ENCODE measurements at regions not wholly inside any gene's neighbourhood (a gene's known extent, or its start where the extent isn't known, plus 50 kb on each side); places are given as distances from the start of the nearest gene placed in this dataset.

GRCh38 chr16:50467559-50467942 lies 80.6 kb upstream of the NKD1 start:
- Mint-ChIP-seq H3K9me3 (no peaks in the 10 kb centered on the region), H3K27ac (no peak overlapping the region), H3K27me3 (ENCODE audit: low read depth) (peaks cover 10% of the 10 kb centered on the region), H3K4me3 (peak overlapping the region; percentile 56 to 61), H3K36me3 (ENCODE audit: insufficient read depth in 2 of 2) (no peaks in the 10 kb centered on the region), H3K4me1 (ENCODE audit: low read depth) (peaks cover 6% of the 10 kb centered on the region)
- no peak for DNase-seq
- no peak for ATAC-seq (replicated peaks in 1 of 2)

- no peaks in the 10 kb centered on the region for H3K9me3 Mint-ChIP-seq
- no peak for ATAC-seq (replicated peaks in 1 of 2)
- H3K27me3 Mint-ChIP-seq (ENCODE audit: low read depth), result peaks cover 10% of the 10 kb centered on the region
- peaks cover 4% of the 10 kb centered on the region for H3K4me1 Mint-ChIP-seq (ENCODE audit: low read depth)
- no peak for DNase-seq
- H3K36me3 Mint-ChIP-seq (ENCODE audit: insufficient read depth in 2 of 2), result no peaks in the 10 kb centered on the region
- no peak overlapping the region for H3K4me3 Mint-ChIP-seq
- H3K27ac Mint-ChIP-seq, result no peak overlapping the region
Measured at GRCh38 chr16:50466170-50466569, 82.0 kb upstream of the NKD1 start.

DNA sequence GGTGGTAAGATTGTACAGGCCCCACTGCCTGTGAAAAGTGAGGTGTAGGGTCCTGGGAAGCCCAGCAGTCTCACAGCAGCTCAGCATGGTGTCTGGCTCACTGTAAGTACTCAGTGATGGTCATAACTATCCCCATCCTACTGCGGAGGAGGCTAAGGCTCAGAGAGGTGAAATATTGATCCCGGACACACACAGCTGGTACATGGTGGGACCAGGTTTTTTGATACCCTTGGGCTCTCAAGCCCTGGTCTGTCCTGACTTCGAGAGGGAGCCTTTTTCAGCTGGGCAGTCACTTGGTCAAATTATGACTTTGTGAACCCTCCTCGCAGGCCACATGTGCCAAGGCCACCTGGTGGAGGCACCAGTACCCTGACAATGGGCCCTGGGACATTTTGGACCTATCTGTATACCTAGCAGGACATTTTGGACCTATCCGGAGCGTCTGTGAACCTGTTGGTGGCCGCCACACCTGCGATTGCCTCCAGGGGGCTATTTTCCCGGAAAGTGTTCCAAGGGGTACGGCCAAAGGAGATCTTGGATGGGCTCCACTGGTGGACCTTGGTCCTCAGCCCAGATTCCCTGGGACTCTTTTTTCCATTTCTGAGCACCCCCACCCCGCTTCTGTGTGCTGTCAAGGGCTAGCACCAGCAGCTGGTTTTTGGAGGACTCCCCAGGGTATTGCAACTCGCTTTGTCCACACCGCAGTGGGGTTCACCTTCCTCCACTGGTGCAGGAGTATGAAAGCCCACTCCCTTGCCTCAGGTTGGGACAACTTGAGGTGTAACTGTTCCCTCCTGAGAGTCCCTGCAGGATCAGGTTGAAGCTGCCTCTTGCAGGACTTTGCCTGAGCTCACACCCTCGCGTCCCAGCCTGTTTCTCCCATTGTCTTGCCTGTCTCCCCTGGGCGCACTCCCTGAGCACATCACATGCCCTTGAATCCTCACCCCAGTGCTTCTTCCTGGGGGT lies 83.6 kb upstream of the NKD1 start:
- DNase-seq (no peak), ATAC-seq (replicated peaks in 1 of 2) (no peak)
- H3K9me3 Mint-ChIP-seq, result no peaks in the 10 kb centered on the region
- H3K36me3 Mint-ChIP-seq (ENCODE audit: insufficient read depth in 2 of 2), result no peaks in the 10 kb centered on the region
- H3K27ac Mint-ChIP-seq, result no peak overlapping the region
- H3K4me3 Mint-ChIP-seq, result no peak overlapping the region
- peaks cover 10% of the 10 kb centered on the region for H3K27me3 Mint-ChIP-seq (ENCODE audit: low read depth)
- H3K4me1 Mint-ChIP-seq (ENCODE audit: low read depth), result peaks cover 4% of the 10 kb centered on the region

- Mint-ChIP-seq H3K36me3 (ENCODE audit: insufficient read depth in 2 of 2) (no peaks in the 10 kb centered on the region), H3K9me3 (no peaks in the 10 kb centered on the region), H3K4me1 (ENCODE audit: low read depth) (peaks cover 4% of the 10 kb centered on the region), H3K27ac (no peak overlapping the region), H3K27me3 (ENCODE audit: low read depth) (peaks cover 10% of the 10 kb centered on the region), H3K4me3 (no peak overlapping the region)
- no peak for DNase-seq
- ATAC-seq (replicated peaks in 1 of 2), result no peak
Measured at GRCh38 chr16:50463581-50464324, 84.4 kb upstream of the NKD1 start.

DNA sequence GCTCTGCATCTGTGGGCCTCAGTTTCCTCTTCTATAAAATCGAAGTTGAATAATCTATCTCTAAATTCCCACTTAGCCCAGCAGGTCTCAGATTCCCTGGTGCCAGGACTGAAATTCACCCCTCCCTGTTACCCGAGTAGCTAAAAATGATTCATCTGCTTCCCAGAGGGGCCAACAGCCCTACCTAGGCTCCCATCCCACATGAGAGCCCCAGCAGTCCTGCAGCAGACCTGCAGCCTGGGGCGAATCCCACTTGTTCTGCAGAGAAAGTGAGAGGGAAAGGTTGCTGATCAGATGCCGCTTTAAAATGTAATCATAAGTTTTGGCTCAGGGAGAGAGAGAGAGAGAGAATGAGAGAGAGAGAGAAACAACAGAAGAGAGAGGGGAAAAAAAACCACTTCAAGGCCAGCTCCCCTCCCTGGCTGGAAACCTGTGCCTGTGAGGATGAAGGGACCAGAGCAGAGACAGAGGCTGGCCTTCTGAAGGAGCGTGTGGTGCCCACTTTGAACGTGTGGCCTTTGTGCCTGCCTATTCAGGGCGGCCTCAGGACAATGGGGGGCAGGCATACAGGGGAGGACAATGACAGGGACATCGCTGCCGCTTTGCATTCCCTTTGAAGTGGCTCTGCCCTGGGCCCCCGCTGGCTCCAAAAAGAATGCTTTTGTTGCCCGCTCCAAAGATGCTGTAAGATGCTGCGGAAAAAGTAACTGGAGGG lies 85.2 kb upstream of the NKD1 start:
- no peaks in the 10 kb centered on the region for H3K36me3 Mint-ChIP-seq (ENCODE audit: insufficient read depth in 2 of 2)
- no peaks in the 10 kb centered on the region for H3K9me3 Mint-ChIP-seq

DNA sequence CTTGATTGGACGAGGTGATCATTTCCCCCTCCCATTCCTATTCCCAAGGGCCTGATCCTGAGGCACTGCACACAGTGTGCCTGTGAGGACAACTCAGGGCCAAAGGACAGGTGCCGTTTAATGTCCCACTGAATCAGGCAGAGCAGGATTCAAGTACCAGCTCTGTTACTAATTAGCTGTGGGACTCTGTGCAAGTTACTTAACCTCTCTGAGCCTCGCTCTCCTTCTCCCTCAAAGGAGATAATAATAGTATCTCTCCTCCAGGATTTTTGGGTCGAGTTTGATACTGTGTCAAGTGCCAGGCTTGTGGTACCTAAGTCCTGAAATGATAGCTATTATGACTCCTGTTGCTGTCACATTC lies 86.8 kb upstream of the NKD1 start:
- Mint-ChIP-seq H3K36me3 (ENCODE audit: insufficient read depth in 2 of 2) (no peaks in the 10 kb centered on the region), H3K27ac (no peak overlapping the region)

More for the DNA sequence above, 85.2 kb upstream of the NKD1 start:
- H3K27ac Mint-ChIP-seq, result no peak overlapping the region
- H3K4me1 Mint-ChIP-seq (ENCODE audit: low read depth), result peaks cover under 1% of the 10 kb centered on the region
- no peak overlapping the region for H3K4me3 Mint-ChIP-seq
- no peak for DNase-seq
- peaks cover 10% of the 10 kb centered on the region for H3K27me3 Mint-ChIP-seq (ENCODE audit: low read depth)
- ATAC-seq (replicated peaks in 1 of 2), result no peak

DNA sequence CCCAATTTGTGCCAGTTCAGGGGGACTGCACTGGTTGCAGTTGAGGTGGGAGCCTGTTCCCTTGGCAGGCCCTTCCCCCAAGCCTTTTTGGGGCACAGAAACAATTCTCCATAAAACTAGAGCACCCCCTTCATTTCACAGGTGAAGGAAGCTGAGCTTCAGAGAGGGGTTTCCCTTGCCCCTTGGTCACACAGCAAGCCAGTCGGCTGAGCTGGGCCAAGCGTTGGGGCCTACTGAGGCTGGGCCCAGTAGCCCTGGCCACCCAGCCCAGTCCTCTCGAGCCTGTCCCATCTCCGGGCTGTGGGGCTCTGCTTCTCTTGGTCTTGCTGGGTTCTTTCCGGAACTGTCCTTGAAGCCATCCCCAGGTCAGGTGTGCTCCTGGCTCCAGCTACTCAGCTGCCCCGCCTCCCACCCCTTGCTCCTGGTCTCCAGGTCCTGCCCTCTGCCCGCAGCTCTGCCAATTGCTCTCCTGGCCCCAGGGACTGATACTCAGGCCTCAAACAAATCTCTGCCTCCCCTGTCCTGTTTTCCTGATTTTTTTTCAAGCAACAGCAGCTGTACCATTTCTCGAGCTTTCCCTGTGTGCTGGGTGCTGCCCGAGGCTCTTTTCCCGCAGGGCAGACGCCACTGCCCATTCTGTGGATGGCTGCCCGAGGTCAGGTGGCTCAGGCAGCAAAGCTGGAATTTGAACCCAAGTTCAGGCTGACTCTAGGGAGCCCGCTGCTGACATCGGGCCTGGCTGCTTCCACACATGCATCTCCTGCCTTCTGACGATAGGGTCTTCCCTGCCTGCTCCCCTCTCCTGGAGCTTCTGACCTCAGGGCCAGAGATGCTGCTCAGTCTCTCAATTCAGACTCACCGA lies 87.4 kb upstream of the NKD1 start:
- no peaks in the 10 kb centered on the region for H3K36me3 Mint-ChIP-seq (ENCODE audit: insufficient read depth in 2 of 2)
- no peak overlapping the region for H3K27ac Mint-ChIP-seq
- H3K27me3 Mint-ChIP-seq (ENCODE audit: low read depth), result no peaks in the 10 kb centered on the region
- no peak for DNase-seq
- no peak overlapping the region for H3K4me3 Mint-ChIP-seq
- ATAC-seq (replicated peaks in 1 of 2), result no peak
- H3K4me1 Mint-ChIP-seq (ENCODE audit: low read depth), result peaks cover 16% of the 10 kb centered on the region
- H3K9me3 Mint-ChIP-seq, result no peaks in the 10 kb centered on the region

More for the DNA sequence above, 86.8 kb upstream of the NKD1 start:
- DNase-seq (no peak), ATAC-seq (replicated peaks in 1 of 2) (no peak)
- Mint-ChIP-seq H3K9me3 (no peaks in the 10 kb centered on the region), H3K27me3 (ENCODE audit: low read depth) (peaks cover 1% of the 10 kb centered on the region), H3K4me3 (no peak overlapping the region), H3K4me1 (ENCODE audit: low read depth) (peaks cover 16% of the 10 kb centered on the region)

GRCh38 chr16:50459496-50460080 lies 88.6 kb upstream of the NKD1 start:
- no peaks in the 10 kb centered on the region for H3K36me3 Mint-ChIP-seq (ENCODE audit: insufficient read depth in 2 of 2)
- H3K9me3 Mint-ChIP-seq, result no peaks in the 10 kb centered on the region
- H3K27me3 Mint-ChIP-seq (ENCODE audit: low read depth), result no peaks in the 10 kb centered on the region
- H3K4me3 Mint-ChIP-seq, result no peak overlapping the region
- ATAC-seq (replicated peaks in 1 of 2) (no peak), DNase-seq (no peak)
- H3K4me1 Mint-ChIP-seq (ENCODE audit: low read depth), result peaks cover 16% of the 10 kb centered on the region
- no peak overlapping the region for H3K27ac Mint-ChIP-seq

DNA sequence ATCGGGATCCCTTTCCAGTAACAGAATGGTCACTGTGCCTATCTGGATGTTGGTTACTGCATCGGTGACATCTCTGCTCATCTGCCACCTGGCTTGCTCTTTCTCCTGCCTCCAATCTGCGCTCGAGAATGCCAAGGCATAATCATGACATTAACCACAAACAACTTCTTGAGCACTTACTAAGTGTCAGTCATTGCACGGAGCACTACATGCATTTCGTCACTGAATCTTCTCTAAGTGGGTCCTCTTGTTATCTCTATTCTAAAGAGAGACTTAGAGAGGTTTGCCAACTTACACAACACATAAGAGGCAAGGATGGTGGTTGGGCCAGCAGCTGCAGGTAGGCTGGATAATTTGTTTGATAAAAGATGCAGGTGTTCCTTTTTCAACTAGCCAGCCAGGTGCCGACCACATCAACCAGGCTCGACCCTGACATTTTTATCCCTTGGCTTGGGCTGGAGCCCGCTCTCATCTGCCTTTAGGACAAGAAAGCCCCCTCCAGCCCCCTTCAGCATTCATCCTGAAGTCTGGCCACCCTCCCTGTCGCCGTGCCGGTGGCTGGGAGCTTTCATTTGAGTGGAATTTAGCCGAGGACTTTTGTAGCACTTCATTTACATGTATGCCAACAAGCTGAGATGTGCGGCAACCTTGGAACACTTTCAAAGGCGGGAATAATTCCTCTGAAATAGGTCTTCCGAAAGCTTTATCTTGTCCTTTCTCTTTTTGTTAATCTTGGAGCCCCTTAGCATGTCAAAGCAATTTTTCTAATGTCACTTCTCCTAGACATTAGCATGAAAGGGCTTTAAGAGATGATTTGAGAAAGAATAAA lies 89.3 kb upstream of the NKD1 start:
- Mint-ChIP-seq H3K36me3 (ENCODE audit: insufficient read depth in 2 of 2) (no peaks in the 10 kb centered on the region), H3K9me3 (no peaks in the 10 kb centered on the region), H3K4me3 (no peak overlapping the region), H3K27me3 (ENCODE audit: low read depth) (no peaks in the 10 kb centered on the region), H3K27ac (no peak overlapping the region), H3K4me1 (ENCODE audit: low read depth) (peaks cover 16% of the 10 kb centered on the region)
- DNase-seq (no peak), ATAC-seq (replicated peaks in 1 of 2) (no peak)

- Mint-ChIP-seq H3K27ac (no peak overlapping the region), H3K4me3 (no peak overlapping the region), H3K36me3 (ENCODE audit: insufficient read depth in 2 of 2) (no peaks in the 10 kb centered on the region), H3K9me3 (no peaks in the 10 kb centered on the region), H3K27me3 (ENCODE audit: low read depth) (no peaks in the 10 kb centered on the region), H3K4me1 (ENCODE audit: low read depth) (peaks cover 16% of the 10 kb centered on the region)
- ATAC-seq (replicated peaks in 1 of 2) (no peak), DNase-seq (no peak)
Measured at GRCh38 chr16:50457979-50458491, 89.2 kb upstream of the BRD7 start.

- Mint-ChIP-seq H3K9me3 (no peaks in the 10 kb centered on the region), H3K27me3 (ENCODE audit: low read depth) (no peaks in the 10 kb centered on the region), H3K27ac (peak overlapping the region; percentile 14), H3K4me1 (ENCODE audit: low read depth) (peaks cover 16% of the 10 kb centered on the region), H3K4me3 (peak overlapping the region in 1 of 2 donors; percentile 36), H3K36me3 (ENCODE audit: insufficient read depth in 2 of 2) (no peaks in the 10 kb centered on the region)
- ATAC-seq (replicated peaks in 1 of 2) (peak; percentile 50 to 64), DNase-seq (no peak)
Measured at GRCh38 chr16:50457423-50457822, 88.6 kb upstream of the BRD7 start.
